ENCODE measurements at regions not wholly inside any gene's neighbourhood (a gene's known extent, or its start where the extent isn't known, plus 50 kb on each side); places are given as distances from the start of the nearest gene placed in this dataset.

DNA sequence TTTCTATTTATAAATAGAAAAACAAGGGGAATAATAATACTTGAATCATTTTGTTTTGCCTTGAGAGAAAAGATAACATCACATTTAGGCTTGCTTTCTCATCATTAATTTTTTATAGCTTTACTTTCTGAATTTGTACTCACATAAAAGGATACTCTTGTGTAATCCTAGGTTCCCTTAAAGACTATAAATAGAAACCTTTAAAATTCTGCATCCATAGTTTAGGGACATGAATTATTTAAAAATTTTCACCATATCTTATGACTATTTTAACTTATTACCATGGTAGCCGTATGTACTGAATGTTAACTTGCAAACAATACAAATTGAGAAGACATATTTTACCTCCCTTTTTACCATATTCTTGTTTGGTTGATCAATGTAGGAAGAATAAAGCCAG, 143.5 kb upstream of the CWC22 start:
- TF ChIP-seq POLR2AphosphoS5 (IDR thresholded peaks at IDR 0.05; ENCODE audit: low read depth) (no peak), SPI1 (IDR thresholded peaks at IDR 0.05; ENCODE audit: borderline replicate concordance, low read depth) (no peak), GABPA (IDR thresholded peaks at IDR 0.05; ENCODE audit: low read depth) (no peak), REST (IDR thresholded peaks at IDR 0.05; ENCODE audit: insufficient replicate concordance, low read depth) (no peak)
- TF ChIP-seq, protein P1, sequence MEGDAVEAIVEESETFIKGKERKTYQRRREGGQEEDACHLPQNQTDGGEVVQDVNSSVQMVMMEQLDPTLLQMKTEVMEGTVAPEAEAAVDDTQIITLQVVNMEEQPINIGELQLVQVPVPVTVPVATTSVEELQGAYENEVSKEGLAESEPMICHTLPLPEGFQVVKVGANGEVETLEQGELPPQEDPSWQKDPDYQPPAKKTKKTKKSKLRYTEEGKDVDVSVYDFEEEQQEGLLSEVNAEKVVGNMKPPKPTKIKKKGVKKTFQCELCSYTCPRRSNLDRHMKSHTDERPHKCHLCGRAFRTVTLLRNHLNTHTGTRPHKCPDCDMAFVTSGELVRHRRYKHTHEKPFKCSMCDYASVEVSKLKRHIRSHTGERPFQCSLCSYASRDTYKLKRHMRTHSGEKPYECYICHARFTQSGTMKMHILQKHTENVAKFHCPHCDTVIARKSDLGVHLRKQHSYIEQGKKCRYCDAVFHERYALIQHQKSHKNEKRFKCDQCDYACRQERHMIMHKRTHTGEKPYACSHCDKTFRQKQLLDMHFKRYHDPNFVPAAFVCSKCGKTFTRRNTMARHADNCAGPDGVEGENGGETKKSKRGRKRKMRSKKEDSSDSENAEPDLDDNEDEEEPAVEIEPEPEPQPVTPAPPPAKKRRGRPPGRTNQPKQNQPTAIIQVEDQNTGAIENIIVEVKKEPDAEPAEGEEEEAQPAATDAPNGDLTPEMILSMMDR (IDR thresholded peaks at IDR 0.05; ENCODE audit: insufficient read depth, low read length) = no peak
- no peak overlapping the region for H3K27ac ChIP-seq (replicated peaks)
- no peak overlapping the region for H3K4me3 ChIP-seq (replicated peaks; ENCODE audit: insufficient read depth, low read length)
- no peak for DNase-seq (ENCODE audit: low read depth in 1 of 2, low spot score in 1 of 2)
- no peaks in the 10 kb centered on the region for H3K27me3 ChIP-seq (ENCODE audit: insufficient read depth, poor library complexity, severe bottlenecking)

GRCh38 chr2:180146541-180146940, 139.4 kb upstream of the CWC22 start:
- no peaks in the 10 kb centered on the region for H3K27me3 ChIP-seq (ENCODE audit: insufficient read depth, poor library complexity, severe bottlenecking)
- no peak overlapping the region for H3K4me3 ChIP-seq (replicated peaks; ENCODE audit: insufficient read depth, low read length)
- TF ChIP-seq SPI1 (IDR thresholded peaks at IDR 0.05; ENCODE audit: borderline replicate concordance, low read depth) (no peak), POLR2AphosphoS5 (IDR thresholded peaks at IDR 0.05; ENCODE audit: low read depth) (no peak), REST (IDR thresholded peaks at IDR 0.05; ENCODE audit: insufficient replicate concordance, low read depth) (no peak), GABPA (IDR thresholded peaks at IDR 0.05; ENCODE audit: low read depth) (no peak)
- TF ChIP-seq, protein P1 (IDR thresholded peaks at IDR 0.05; ENCODE audit: insufficient read depth, low read length) = no peak
- no peak overlapping the region for H3K27ac ChIP-seq (replicated peaks)
- DNase-seq (ENCODE audit: low read depth in 1 of 2, low spot score in 1 of 2) = no peak

DNA sequence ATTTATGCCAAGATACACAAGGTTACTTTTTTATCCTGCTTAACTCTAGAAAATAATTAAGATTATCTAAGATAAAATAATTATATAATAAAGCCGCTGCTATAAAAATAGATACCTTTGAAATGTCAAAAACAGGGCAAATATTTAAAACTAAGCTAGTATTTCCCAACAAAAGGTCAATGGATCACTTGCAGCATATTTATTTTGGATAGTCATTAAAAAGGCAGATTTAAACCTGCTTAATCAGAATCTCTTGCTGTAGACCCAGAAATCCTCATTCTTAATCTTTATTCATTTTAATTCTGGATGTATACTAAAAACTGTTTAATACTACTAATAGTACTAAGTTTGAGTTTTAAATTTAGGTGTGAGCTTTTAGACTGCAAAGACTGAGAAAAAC, 139.0 kb upstream of the CWC22 start:
- Histone ChIP-seq H3K27ac (replicated peaks) (no peak overlapping the region), H3K27me3 (ENCODE audit: insufficient read depth, poor library complexity, severe bottlenecking) (no peaks in the 10 kb centered on the region), H3K4me3 (replicated peaks; ENCODE audit: insufficient read depth, low read length) (no peak overlapping the region)
- TF ChIP-seq POLR2AphosphoS5 (IDR thresholded peaks at IDR 0.05; ENCODE audit: low read depth) = no peak
- TF ChIP-seq SPI1 (IDR thresholded peaks at IDR 0.05; ENCODE audit: borderline replicate concordance, low read depth) = no peak
- TF ChIP-seq, protein P1 (IDR thresholded peaks at IDR 0.05; ENCODE audit: insufficient read depth, low read length) = no peak
- TF ChIP-seq GABPA (IDR thresholded peaks at IDR 0.05; ENCODE audit: low read depth) = no peak
- TF ChIP-seq REST (IDR thresholded peaks at IDR 0.05; ENCODE audit: insufficient replicate concordance, low read depth) = no peak
- no peak for DNase-seq (ENCODE audit: low read depth in 1 of 2, low spot score in 1 of 2)
